ENCODE measurements at regions not wholly inside any gene's neighbourhood (a gene's known extent, or its start where the extent isn't known, plus 50 kb on each side); places are given as distances from the start of the nearest gene placed in this dataset.

DNA sequence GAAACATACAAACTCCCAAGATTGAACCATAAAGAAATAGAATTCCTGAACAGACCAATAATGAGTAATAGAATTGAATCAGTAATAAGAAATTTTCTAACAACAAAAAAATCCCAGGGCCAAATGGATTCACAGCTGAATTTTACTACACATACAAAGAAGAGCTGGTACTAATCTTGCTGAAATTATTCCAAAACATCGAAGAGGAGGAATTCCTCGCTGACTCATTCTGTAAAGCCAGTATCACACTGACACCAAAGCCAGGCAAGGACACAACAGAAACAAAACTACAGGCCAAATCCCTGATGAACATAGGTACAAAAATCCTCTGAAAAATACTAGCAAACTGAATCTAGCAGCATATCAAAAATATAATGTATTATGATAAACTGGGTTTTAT, 367.8 kb upstream of the CLEC14A start:
- TF ChIP-seq POLR2AphosphoS5 (IDR thresholded peaks at IDR 0.05; ENCODE audit: low read depth, low read length), result no peak
- TF ChIP-seq POLR2A (IDR thresholded peaks at IDR 0.05; ENCODE audit: low read depth, low read length), result no peak

Data from GM12891 (cell line).